Astrocyte (in vitro differentiated cells and primary cell): ENCODE measurements at regions not wholly inside any gene's neighbourhood (a gene's known extent, or its start where the extent isn't known, plus 50 kb on each side); places are given as distances from the start of the nearest gene placed in this dataset.

ENCODE experiments used
- CTCF ChIP-seq: IDR thresholded peaks from 2 replicates; pipeline ENCODE4 v1.5.1; 2011; ENCODE audit warnings: low read depth, mild to moderate bottlenecking, inconsistent platforms, low read length, moderate library complexity; ENCODE audit not compliant: insufficient read depth
- EZH2 ChIP-seq: IDR thresholded peaks from 2 replicates; pipeline ENCODE4 v1.6.1; 2012; ENCODE audit warnings: mild to moderate bottlenecking, low read length, inconsistent platforms; ENCODE audit not compliant: insufficient read depth

- no peak for TF ChIP-seq CTCF
- TF ChIP-seq EZH2 = no peak
Observed at GRCh38 chr7:88442413-88442812, 135.7 kb upstream of the STEAP4 start.
